GM12878 (cell line): ENCODE measurements at regions not wholly inside any gene's neighbourhood (a gene's known extent, or its start where the extent isn't known, plus 50 kb on each side); places are given as distances from the start of the nearest gene placed in this dataset.

Experiments used
- ATAC-seq: fragments of 200-7000 bp; cut with Tn5 transposase; 3 replicates; pipeline ENCODE4 v1.9.1; 2020; ENCODE audit warnings: mild to moderate bottlenecking, moderate library complexity
- BruUV-seq: library from RNA; stranded (reverse); fragments of 400-500 nt; replicated peaks from 2 replicates; lab custom pipeline; 2021; lab: Mats Ljungman, UMichigan
- CTCF ChIA-PET: fragments of 300-600 bp; sonication (Branson Sonifier 250); formaldehyde crosslinking; extraction: SDS; loops from one replicate; lab custom pipeline; 2021; ENCODE audit warnings: inconsistent platforms; lab: Yijun Ruan, JAX
- POLR2A ChIA-PET: fragments of 350-600 bp; formaldehyde crosslinking; extraction: SDS; loops from one replicate; lab custom pipeline; 2021; ENCODE audit warnings: inconsistent platforms; lab: Charles Lee
- RAD21 ChIA-PET: fragments of 300-600 bp; sonication (Branson Sonifier 250); formaldehyde crosslinking; loops from one replicate; lab custom pipeline; 2023; ENCODE audit warnings: antibody characterized with exemption; ENCODE audit not compliant: unreplicated experiment; lab: Charles Lee
- SMC1A ChIA-PET: fragments of 300-600 bp; sonication (Branson Sonifier 250); formaldehyde crosslinking; loops from one replicate; lab custom pipeline; 2023; ENCODE audit not compliant: unreplicated experiment, uncharacterized antibody; lab: Charles Lee
- DNase-seq: peaks from one replicate; pipeline ENCODE4 v3.0.0-alpha.2; 2011; ENCODE audit warnings: low read depth, low spot score
- FAIRE-seq: peaks from 3 replicates; lab custom pipeline; 2011; peaks lifted over from hg19 to GRCh38; lab: Jason Lieb, UNC
- H2AFZ ChIP-seq: 2 replicates; pipeline ENCODE4 v1.6.0; 2011; ENCODE audit warnings: low read depth, low read length, control low read depth; ENCODE audit not compliant: control insufficient read depth
- H3K27ac ChIP-seq: 2 replicates; pipeline ENCODE4 v1.5.1; 2011; ENCODE audit warnings: control low read depth; ENCODE audit not compliant: control insufficient read depth, insufficient read depth
- H3K27me3 ChIP-seq, 2 experiments: replicated peaks in 1 of 2; 2 replicates each; pipeline versions ENCODE4 v1.6.0 to v1.6.1; 2011; ENCODE audit warnings: low read length in 1 of 2; ENCODE audit not compliant: control insufficient read depth in 2 of 2, insufficient read depth in 2 of 2
- H3K36me3 ChIP-seq, 2 experiments: 2 replicates each; pipeline ENCODE4 v1.5.1; 2011; ENCODE audit warnings: low read length in 1 of 2; ENCODE audit not compliant: control insufficient read depth in 2 of 2, insufficient read depth in 2 of 2
- H3K4me1 ChIP-seq: 2 replicates; pipeline ENCODE4 v1.6.1; 2011; ENCODE audit warnings: mild to moderate bottlenecking, low read length, moderate library complexity, mixed read lengths; ENCODE audit not compliant: control insufficient read depth, insufficient read depth
- H3K4me2 ChIP-seq: 2 replicates; pipeline ENCODE4 v1.6.0; 2011; ENCODE audit warnings: control low read depth; ENCODE audit not compliant: control insufficient read depth, insufficient read depth
- H3K4me3 ChIP-seq: fragments of 200-600 bp; sonication (generic); 2 replicates; pipeline ENCODE4 v1.5.1; 2016
- H3K79me2 ChIP-seq: 2 replicates; pipeline ENCODE4 v1.6.0; 2011; ENCODE audit warnings: low read length; ENCODE audit not compliant: control insufficient read depth, insufficient read depth
- H3K9ac ChIP-seq: 2 replicates; pipeline ENCODE4 v1.8.0; 2011; ENCODE audit warnings: low read length, control low read depth, mixed read lengths; ENCODE audit not compliant: control insufficient read depth, insufficient read depth
- H3K9me3 ChIP-seq: replicated peaks from 3 replicates; pipeline ENCODE4 v1.5.1; 2011; ENCODE audit warnings: mild to moderate bottlenecking, low read length; ENCODE audit not compliant: control insufficient read depth, insufficient read depth
- H4K20me1 ChIP-seq: 2 replicates; pipeline ENCODE4 v1.6.0; 2011; ENCODE audit not compliant: control insufficient read depth, insufficient read depth
- CEBPZ ChIP-seq: fragments of 150-350 bp; IDR thresholded peaks from 2 replicates; pipeline ENCODE4 v1.6.1; 2016; ENCODE audit warnings: low read depth, low read length
- CUX1 ChIP-seq: IDR thresholded peaks from 2 replicates; pipeline ENCODE4 v1.6.1; 2012; ENCODE audit warnings: improper control_type of control experiment, low read depth, low read length; ENCODE audit not compliant: insufficient replicate concordance
- DPF2 ChIP-seq: fragments of 450-650 bp; IDR thresholded peaks from 2 replicates; pipeline ENCODE4 v1.6.1; 2017; ENCODE audit warnings: mild to moderate bottlenecking
- HDAC2 ChIP-seq: fragments of 200-600 bp; sonication (generic); IDR thresholded peaks from 2 replicates; pipeline ENCODE4 v1.6.1; 2017
- MTA2 ChIP-seq: fragments of 450-650 bp; IDR thresholded peaks from 2 replicates; pipeline ENCODE4 v1.6.1; 2016; ENCODE audit warnings: low read depth, mild to moderate bottlenecking, moderate library complexity
- NFXL1 ChIP-seq: fragments of 450-650 bp; IDR thresholded peaks from 2 replicates; pipeline ENCODE4 v1.6.1; 2017; ENCODE audit warnings: antibody characterized with exemption, mild to moderate bottlenecking, borderline replicate concordance
- POLR2A ChIP-seq: IDR thresholded peaks from 2 replicates; pipeline ENCODE4 v1.6.1; 2011; ENCODE audit warnings: low read depth, mild to moderate bottlenecking, low read length
- POLR2AphosphoS5 ChIP-seq: IDR thresholded peaks from 2 replicates; pipeline ENCODE4 v1.6.1; 2011; ENCODE audit warnings: mild to moderate bottlenecking, low read length, inconsistent platforms
- RCOR1 ChIP-seq: conservative IDR thresholded peaks from 2 replicates; pipeline ENCODE4 v1.6.1; 2012; ENCODE audit warnings: low read depth, low read length, improper control_type of control experiment
- RELA ChIP-seq: fragments of 450-650 bp; IDR thresholded peaks from 2 replicates; pipeline ENCODE4 v1.8.0; 2014; ENCODE audit warnings: borderline replicate concordance; ENCODE audit not compliant: partially characterized antibody
- RFX5 ChIP-seq: IDR thresholded peaks from 2 replicates; pipeline ENCODE4 v1.6.1; 2011; ENCODE audit warnings: low read depth, low read length, improper control_type of control experiment
- SIX5 ChIP-seq: IDR thresholded peaks from 2 replicates; pipeline ENCODE4 v1.6.1; 2011; ENCODE audit warnings: mild to moderate bottlenecking, low read depth, low read length, moderate library complexity; ENCODE audit not compliant: severe bottlenecking
- SUZ12 ChIP-seq: fragments of 200-600 bp; sonication (generic); IDR thresholded peaks from one replicate; pipeline ENCODE4 v1.6.1; 2018; ENCODE audit warnings: antibody characterized with exemption, mild to moderate bottlenecking; ENCODE audit not compliant: unreplicated experiment
- ZNF207 ChIP-seq: fragments of 450-650 bp; IDR thresholded peaks from 2 replicates; pipeline ENCODE4 v1.6.1; 2014; ENCODE audit warnings: antibody characterized with exemption, mild to moderate bottlenecking, borderline replicate concordance
- ZSCAN29 ChIP-seq: fragments of 450-650 bp; IDR thresholded peaks from 2 replicates; pipeline ENCODE4 v1.6.1; 2017; ENCODE audit warnings: mild to moderate bottlenecking, moderate library complexity
- WGBS: methylation state at CpG from one replicate; pipeline ENCODE4 v1.1.6; 2016; ENCODE audit warnings: low lambda C conversion rate; ENCODE audit not compliant: insufficient replicate concordance, insufficient coverage; ENCODE audit errors: missing lambda C conversion rate; 5-methylcytosine and 5-hydroxymethylcytosine counted together
- in situ Hi-C: fragments of 300-500 bp; cut with MboI; formaldehyde crosslinking; loops from 9 replicates; pipeline ENCODE4 v1.14.3; 2018; ENCODE audit warnings: mixed read lengths
- intact Hi-C: fragments of 100-400 bp; cut with micrococcal nuclease; formaldehyde crosslinking; loops from one replicate; pipeline ENCODE4 v1.14.2; 2022; ENCODE audit not compliant: unreplicated experiment
- TF ChIP-seq, protein P1 (sequence below): fragments of 450-650 bp; IDR thresholded peaks from 2 replicates; pipeline ENCODE4 v1.6.1; 2018; ENCODE audit warnings: borderline replicate concordance, mild to moderate bottlenecking; ENCODE audit not compliant: partially characterized antibody

- RAD21 ChIA-PET = no interaction called here
- Histone ChIP-seq H3K9ac (no peak overlapping the region), H3K4me2 (no peak overlapping the region), H3K4me3 (no peak overlapping the region), H4K20me1 (no peaks in the 10 kb centered on the region), H3K27ac (no peak overlapping the region), H2AFZ (no peak overlapping the region), H3K27me3 (no peaks in the 10 kb centered on the region), H3K36me3 (no peaks in the 10 kb centered on the region), H3K4me1 (no peaks in the 10 kb centered on the region), H3K9me3 (no peaks in the 10 kb centered on the region), H3K79me2 (no peaks in the 10 kb centered on the region)
- no peak for ATAC-seq
- FAIRE-seq = no peak
- intact Hi-C loops (no loop called here), in situ Hi-C loops (no loop called here)
- POLR2A ChIA-PET = no interaction called here
- BruUV-seq = no TSS peak
- SMC1A ChIA-PET = no interaction called here
- TF ChIP-seq POLR2AphosphoS5 = no peak
- TF ChIP-seq SUZ12 = no peak
- no peak for TF ChIP-seq NFXL1
- TF ChIP-seq, protein P1, sequence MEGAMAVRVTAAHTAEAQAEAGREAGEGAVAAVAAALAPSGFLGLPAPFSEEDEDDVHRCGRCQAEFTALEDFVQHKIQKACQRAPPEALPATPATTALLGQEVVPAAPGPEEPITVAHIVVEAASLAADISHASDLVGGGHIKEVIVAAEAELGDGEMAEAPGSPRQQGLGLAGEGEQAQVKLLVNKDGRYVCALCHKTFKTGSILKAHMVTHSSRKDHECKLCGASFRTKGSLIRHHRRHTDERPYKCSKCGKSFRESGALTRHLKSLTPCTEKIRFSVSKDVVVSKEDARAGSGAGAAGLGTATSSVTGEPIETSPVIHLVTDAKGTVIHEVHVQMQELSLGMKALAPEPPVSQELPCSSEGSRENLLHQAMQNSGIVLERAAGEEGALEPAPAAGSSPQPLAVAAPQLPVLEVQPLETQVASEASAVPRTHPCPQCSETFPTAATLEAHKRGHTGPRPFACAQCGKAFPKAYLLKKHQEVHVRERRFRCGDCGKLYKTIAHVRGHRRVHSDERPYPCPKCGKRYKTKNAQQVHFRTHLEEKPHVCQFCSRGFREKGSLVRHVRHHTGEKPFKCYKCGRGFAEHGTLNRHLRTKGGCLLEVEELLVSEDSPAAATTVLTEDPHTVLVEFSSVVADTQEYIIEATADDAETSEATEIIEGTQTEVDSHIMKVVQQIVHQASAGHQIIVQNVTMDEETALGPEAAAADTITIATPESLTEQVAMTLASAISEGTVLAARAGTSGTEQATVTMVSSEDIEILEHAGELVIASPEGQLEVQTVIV = no peak
- no peak for TF ChIP-seq ZNF207
- TF ChIP-seq RCOR1 = no peak
- TF ChIP-seq DPF2 = no peak
- no peak for TF ChIP-seq RFX5
- no peak for TF ChIP-seq ZSCAN29
- no peak for TF ChIP-seq SIX5
- TF ChIP-seq CEBPZ = no peak
- TF ChIP-seq MTA2 = no peak
- TF ChIP-seq HDAC2 = no peak
- TF ChIP-seq CUX1 = no peak
- TF ChIP-seq RELA = no peak
- TF ChIP-seq POLR2A = no peak
- 8% methylated on average over 4 of the region's 4 CpGs for WGBS
- CTCF ChIA-PET = no interaction called here
- no peak for DNase-seq
Observed at GRCh38 chrX:151239751-151240150, 63.4 kb downstream of the GPR50 start.
